Left renal cortex interstitium (tissue), 4 donors: ENCODE measurements at regions not wholly inside any gene's neighbourhood (a gene's known extent, or its start where the extent isn't known, plus 50 kb on each side); places are given as distances from the start of the nearest gene placed in this dataset.

Source experiments
- DNase-seq, 4 donors: peaks; one replicate each; pipeline ENCODE4 v3.0.0-alpha.2; 2013; ENCODE audit warnings: low read depth in 4 of 4, low spot score in 2 of 4, missing footprints in 1 of 4

- no peak for DNase-seq
Observed at GRCh38 chr2:217066510-217067270, 206.8 kb upstream of the TNP1 start.

DNA sequence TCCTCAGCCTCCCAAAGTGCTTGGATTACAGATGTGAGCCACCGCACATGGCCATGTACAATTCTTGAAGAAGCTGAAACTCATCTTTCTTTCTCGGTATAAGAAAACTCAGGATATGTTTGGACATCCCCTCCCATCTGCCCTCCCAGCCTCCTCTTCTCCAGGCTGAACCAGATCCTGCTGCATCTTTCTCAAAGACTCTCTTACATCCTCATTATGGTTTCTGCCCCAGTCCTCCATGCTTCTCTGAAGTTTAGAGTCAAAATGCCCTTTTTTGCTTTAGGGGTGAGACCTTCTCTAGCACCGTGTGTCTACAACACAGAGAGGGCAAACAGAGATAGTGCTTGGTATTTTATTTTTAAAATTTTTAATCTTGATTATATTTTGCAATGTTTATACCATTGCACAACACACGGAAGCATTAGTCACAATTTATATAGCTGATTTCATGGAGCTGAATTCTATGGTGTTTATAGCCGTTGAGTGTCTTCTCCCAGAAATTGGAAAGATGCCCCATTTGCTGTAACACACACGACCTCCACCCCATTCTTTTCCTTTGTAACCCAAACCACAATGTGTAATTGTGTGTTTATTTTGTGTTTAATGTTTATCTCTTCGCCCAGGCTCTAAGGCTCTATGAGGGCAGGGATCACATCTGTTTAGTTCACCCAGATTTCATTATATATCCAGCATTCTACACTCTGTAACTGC lies 206.0 kb upstream of the TNP1 start:
- no peak for DNase-seq

GRCh38 chr2:217065012-217065290 lies 205.1 kb upstream of the TNP1 start:
- DNase-seq = no peak

DNA sequence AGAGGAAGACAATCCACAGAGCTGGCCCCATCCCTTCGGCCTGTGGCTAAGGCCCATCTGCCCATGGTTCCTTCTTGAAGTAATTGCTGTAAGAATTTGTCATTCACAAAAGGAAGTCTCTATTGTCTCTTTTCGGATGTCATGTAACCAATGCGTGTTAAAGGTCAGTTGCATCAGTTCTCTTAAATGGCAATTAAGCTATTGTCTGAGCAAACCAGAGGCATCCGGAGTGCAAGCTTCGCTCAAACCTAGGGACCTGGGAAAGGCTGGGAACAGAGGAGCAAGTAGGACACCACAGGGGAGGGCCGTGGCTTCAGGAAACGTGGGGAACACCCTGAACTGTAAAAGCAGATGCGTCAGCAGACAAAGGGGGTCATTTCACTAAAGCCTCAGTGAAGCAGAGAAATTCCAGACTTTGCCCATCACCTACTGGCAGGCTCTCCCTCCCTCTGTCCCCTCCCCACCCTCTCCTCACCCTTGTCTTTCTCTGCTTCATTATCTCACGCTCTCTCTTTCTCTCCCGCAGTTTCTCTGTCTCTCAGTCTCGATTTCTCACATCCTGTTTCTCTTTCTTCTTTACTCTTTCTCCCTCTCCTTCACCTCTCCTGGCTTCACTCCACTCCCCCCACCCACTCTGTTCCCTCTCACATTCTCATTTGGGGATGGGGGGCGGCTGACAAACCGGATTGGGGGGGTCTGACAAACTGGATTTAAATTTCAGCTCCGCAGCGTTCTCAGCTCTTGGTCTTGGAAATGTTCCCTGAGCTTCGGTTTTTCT lies 204.6 kb upstream of the TNP1 start:
- DNase-seq = no peak

DNA sequence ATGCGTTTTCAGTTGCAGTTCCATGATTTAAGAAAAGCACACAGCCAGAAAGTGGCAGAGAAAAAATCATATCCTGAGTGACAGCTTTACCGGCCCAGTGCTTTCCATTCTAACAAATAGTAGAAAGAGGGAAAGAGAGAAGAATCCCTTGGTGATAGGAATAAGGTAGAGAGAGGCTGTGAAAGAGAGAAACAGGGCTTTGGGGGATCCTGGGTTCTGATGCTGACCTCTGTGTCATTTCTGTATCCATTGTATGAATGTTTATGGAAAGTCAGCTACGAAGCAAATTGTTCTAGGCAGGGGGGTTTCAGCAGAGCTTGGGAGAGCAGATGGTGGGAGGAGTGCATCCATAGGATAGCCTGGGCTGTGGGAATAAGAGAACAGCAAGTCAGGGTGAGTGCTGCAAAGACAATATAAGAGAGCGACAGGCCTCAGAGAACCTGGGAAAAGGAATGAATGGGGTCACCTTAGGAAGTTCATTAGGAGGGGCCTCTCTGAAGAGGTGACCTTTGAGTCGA lies 203.4 kb upstream of the TNP1 start:
- DNase-seq = no peak

DNA sequence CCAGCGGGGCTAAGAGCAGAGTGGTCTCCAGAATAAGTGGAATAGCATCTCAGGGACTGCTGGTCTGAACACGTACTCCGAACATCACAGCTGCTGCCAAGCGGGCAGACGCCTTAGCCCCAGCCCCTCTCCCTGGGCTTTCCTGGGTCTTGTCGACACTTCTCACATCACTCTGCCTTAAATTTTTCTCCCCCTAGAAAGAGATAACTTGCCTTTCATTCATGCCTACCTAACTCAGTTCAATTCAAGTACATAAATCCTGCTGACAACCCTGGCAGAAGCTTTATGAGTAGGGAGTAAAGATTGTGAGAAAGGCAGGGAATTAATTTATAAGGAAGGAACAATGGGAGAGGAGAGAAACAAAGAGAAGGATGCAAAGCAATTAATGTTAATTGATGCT lies 202.9 kb upstream of the TNP1 start:
- DNase-seq = no peak

GRCh38 chr2:217061916-217062505 lies 202.1 kb upstream of the TNP1 start:
- DNase-seq = no peak

DNA sequence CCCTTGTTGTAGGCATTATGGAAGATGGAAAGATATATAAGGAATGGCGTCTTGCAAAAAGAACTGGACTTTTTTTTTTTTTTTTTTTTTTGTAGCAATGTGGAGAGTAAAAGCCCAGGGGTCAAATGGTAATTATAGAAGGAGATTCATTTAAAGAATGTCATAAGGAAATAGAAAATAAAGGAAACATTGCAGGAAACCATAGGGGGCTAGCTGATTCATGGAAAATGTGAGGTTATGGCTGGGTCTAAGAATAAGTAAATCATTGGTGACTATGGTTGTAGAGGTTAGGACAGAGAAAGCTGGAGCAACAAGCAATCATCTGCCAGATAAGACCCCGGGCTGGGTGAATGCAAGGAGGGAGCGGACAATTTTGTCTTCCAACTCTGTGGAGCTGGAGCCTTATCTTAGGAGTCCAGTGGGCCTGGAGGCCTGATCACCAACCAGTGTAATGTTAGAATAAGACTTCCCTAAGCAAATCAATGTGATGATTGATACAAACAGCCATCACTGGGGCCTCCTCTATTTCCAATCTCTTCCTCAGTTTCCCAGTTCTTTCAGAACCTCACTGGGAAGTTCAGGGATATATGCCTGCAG lies 201.2 kb upstream of the TNP1 start:
- no peak for DNase-seq

- DNase-seq = no peak
Observed at GRCh38 chr2:217060516-217060915, 200.7 kb upstream of the TNP1 start.

DNA sequence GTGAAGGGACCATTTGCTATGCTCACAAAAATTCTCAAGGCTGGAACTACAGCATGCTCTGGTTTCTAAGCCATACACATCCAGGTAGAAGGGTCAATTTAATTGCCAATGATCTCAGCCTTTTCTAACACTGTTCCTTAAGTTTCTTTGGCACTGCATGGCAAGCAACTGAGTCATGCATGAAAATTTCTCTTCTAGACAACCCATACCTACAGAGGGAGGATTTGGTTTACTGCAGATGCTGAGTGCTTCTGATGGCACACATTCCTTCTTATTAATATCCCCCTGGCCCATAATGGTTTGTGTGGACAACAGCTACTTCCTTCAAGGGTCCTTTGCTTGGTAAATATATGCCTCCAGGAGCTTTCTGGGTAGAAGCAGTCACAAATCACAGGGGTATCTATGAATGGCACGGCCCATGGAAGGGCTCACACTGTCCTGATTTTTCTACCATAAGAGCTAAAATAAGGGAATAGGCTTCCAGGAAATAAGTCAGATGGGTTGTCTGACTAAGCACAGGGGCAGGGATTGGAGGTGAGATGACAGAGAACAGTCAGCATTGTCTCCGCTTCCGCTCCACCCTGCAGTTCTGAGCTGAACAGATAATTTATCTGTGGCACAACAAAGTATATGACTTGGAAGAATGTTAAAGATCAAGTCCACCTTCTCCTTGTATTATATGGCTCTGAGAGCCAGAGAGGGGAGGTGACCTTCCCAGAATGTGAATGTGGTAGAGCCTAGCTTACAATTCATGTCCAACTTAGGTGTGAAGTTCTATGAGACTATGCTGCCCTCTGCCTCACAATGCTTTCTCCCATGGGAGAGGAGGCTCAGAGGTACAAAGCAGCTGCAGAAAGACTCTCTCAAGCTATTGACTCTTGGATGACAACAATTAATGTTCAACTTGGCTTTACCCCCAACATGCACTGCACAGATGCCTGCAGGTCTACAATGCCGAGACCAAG lies 199.2 kb upstream of the TNP1 start:
- DNase-seq = no peak

GRCh38 chr2:217057773-217058172 lies 197.9 kb upstream of the TNP1 start:
- DNase-seq = no peak

DNA sequence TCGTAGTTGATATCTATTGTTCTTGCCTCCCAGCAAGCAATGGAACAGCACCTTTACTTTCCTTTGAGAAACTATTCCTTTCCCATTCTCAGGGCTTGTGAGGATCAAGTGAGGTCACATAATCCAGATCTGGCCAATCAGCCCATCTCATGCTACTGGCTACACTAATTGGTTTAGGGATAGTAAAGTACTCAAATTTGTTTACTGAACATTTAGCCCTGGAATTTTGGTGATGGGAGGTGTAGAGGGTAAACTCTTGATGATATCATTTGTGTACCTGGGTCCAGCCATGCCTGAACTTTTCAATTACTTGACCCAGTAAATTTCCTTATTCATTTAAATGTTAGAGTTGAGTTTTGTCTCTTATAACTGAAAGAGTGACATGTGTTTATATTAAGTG lies 195.8 kb upstream of the TNP1 start:
- DNase-seq = no peak

- no peak for DNase-seq
Observed at GRCh38 chr2:217054791-217055190, 194.9 kb upstream of the TNP1 start.

DNA sequence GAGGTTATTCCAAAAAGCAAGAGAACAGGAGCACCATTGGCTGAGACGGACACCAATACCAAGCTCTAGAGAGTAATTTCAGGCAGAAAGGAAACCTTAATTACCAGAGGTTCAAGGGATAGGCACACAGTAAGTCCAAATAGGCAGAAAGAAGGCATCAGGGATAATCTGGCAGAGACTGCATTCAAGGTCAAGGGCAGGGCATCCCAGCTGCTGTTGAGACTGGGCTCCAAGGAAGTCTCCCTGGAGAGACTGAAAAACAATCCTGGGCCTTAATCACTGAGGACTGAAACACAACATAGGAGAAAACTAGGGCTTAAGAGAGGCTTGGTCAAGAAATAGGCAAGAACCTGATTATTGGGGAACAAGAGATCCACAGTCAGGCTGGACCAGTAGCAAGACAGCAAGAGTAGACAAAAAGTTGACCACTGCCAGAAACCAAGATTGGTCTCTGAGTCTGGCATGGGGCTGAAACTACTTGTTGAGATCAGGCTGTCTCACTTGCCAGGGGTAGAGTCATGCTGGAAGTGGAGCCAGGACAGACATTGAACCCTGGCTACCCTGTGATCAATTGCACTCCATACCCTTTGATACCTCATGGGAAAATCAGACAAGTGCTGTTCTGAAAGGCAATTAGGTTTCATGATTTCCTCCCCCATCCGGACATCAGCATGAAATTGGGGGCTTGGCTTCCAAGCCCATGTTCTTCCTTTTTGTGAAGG lies 193.2 kb upstream of the TNP1 start:
- DNase-seq = no peak

- DNase-seq = no peak
Observed at GRCh38 chr2:217051416-217051815, 191.6 kb upstream of the TNP1 start.

DNA sequence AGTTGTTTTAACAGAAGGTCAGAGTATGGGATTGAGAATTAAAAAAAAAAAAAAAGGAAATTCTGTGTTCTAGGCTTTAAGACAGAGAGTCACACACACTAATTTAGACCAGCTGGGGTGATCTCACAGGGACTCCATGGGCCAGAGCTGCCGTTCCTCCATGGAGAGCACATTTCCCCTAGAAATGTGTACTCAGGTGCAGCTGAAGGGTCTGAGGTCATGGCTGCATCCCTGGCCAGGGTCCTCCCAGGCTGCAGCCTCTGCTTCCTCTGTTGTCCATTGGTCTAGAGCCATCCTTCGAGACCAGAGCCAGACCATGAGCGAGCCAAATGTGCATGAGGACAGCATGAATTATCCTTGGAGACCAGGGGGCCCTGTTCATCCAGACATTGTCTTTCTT lies 190.1 kb upstream of the TNP1 start:
- no peak for DNase-seq

GRCh38 chr2:217049422-217049821 lies 189.6 kb upstream of the TNP1 start:
- DNase-seq = no peak

GRCh38 chr2:217048730-217049129 lies 188.9 kb upstream of the TNP1 start:
- DNase-seq = no peak

DNA sequence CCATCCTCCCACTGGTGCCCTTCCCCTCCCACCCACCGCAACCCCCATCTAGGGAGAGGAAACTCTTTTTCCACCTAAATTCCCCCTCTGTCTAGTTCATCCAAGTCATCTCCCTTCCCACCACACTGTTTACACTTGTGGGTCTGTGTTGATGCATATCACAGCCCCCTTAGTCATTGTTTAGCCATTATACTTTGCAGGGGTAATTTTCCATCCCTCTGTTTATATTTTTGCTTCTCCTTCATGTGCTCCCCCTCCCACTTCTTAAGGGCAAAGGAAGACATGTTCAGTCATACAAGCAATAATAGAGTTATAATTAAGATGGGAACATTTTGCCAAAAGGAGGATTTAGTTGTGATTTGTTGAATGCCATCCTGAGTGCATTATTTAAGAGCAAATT lies 187.8 kb upstream of the TNP1 start:
- no peak for DNase-seq
